Femur (tissue), 1 donor: ENCODE measurements at regions not wholly inside any gene's neighbourhood (a gene's known extent, or its start where the extent isn't known, plus 50 kb on each side); places are given as distances from the start of the nearest gene placed in this dataset.

Experiments
- DNase-seq: peaks from one replicate; pipeline ENCODE4 v3.0.0-alpha.2; 2017

DNA sequence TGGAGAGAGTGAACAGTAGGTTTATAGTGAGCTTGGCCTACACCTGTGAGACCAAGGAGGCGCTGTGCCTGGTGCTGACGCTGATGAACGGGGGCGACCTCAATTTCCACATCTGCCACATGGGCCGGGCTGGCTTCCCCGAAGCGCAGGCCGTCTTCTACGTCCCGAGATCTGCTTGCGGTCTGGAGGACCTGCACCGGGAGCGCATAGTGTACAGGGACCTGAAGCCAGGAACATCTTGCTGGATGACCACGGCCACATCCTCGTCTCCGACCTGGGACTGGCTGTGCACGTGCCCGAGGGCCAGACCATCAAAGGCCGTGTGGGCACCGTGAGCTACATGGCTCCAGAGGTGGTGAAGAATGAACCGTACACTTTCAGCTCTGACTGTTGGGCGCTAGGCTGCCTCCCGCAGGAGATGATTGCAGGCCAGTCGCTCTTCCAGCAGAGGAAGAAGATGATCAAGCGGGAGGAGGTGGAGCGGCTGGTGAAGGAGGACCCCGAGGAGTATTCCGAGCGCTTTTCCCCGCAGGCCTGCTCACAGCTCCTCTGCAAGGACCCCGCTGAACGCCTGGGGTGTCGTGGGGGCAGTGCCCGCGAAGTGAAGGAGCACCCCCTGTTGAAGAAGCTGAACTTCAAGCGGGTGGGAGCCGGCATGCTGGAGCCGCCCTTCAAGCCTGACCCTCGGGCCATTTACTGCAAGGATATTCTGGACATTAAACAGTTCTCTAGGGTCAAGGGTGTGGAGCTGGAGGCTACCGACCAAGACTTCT lies 139.0 kb downstream of the ZDHHC20 start:
- no peak for DNase-seq

DNA sequence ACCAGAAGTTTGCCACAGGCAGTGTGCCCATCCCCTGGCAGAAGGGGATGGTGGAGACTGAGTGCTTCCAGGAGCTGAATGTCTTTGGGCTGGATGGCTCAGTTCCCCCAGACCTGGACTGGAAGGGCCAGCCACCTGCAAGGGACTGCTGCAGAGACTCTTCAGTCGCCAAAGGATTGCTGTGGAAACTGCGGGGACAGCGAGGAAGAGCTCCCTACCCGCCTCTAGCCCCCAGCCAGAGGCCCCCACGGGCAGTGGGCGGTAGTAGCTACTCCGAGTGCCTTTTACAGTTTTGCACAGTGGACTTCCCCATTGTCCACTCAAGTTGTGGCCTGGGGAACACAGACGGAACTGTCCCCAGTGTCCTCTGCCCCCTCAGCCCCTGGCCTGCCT lies 138.5 kb downstream of the ZDHHC20 start:
- no peak for DNase-seq

DNA sequence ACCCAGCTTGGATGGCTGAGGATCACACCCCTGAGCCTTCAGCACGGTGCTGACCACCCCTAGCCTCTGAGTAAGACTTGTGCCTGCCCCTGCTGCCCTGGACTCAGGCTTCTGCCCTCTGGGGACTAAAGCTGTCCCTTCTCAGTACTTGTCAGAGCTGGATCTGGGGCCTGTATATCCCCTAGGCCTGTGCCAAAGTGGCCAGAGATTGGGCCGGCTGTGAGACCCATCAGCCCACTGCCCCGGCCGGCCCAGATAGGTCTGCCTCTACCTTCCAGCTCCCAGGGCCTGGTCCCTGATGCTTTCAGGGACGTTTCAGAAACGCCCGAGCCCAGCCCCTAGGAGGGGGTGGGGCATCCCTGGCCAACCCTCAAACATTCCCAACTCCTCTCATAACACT lies 137.8 kb downstream of the ZDHHC20 start:
- no peak for DNase-seq

DNA sequence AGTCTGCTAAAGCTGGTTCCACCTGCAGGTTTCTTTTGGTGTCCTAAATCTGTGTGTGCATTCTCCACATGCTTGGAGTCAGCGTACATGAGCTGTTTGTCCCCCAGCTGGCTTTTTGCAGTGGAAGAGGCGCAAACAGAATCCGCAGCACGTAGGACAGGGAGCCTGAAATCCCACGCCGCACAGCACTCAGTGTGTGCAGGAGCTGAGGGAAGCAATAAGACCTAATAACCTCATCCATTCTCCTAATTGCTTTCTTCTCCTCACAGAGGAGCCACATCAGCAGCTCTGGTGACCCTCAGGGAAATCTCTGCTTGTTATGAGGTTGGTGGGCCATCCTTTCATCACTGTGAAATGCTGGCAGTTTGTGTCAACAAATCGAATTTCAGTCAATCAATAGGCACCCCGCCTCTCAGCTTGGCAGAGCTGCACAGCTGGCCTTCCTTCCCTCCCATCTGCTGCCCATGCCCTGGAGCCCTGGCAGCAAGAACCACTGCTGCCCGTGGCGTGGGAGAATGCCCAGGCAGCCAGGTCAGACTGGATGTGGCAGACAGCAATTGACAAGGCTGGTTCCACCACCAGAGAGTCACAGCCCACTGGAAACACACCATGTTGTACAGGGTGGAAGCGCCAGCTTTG lies 136.7 kb downstream of the ZDHHC20 start:
- no peak for DNase-seq
